SK-N-SH (cell line): ENCODE measurements at regions not wholly inside any gene's neighbourhood (a gene's known extent, or its start where the extent isn't known, plus 50 kb on each side); places are given as distances from the start of the nearest gene placed in this dataset.
"Not testable (repeated sequence)": the region's sequence is repeated elsewhere in the genome, so short reads cannot be mapped to it uniquely, and the experiment has no call there.

Experiments used
- CTCF ChIA-PET: fragments of 300-600, 350-600 bp; formaldehyde crosslinking; extraction: SDS; loops from one replicate; lab custom pipeline; 2021; lab: Yijun Ruan, JAX
- POLR2A ChIA-PET: fragments of 350-600 bp; sonication (Branson Sonifier 250); formaldehyde crosslinking; extraction: SDS; loops from one replicate; lab custom pipeline; 2020; ENCODE audit warnings: antibody characterized with exemption, inconsistent platforms; lab: Yijun Ruan, JAX
- DNase-seq: peaks from one replicate; pipeline ENCODE4 v3.0.0; 2012
- H2AFZ ChIP-seq: fragments of 200-600 bp; sonication (generic); 2 replicates; pipeline ENCODE4 v1.8.1; 2016; ENCODE audit warnings: antibody characterized with exemption, mild to moderate bottlenecking, low read depth
- H3F3A ChIP-seq: fragments of 200-600 bp; sonication (generic); replicated peaks from 2 replicates; pipeline ENCODE3; 2016; ENCODE audit warnings: antibody characterized with exemption, mild to moderate bottlenecking; ENCODE audit not compliant: insufficient read depth
- H3K27ac ChIP-seq, 2 experiments: fragments of 200-500 bp in 1 of 2; fragments of 200-600 bp in 1 of 2; sonication (Bioruptor generic) in 1 of 2; sonication (generic), shearing (Covaris generic) in 1 of 2; 2 replicates each; pipeline versions ENCODE4 v1.5.1 to v1.6.1; 2014 to 2016; ENCODE audit warnings: low read depth in 2 of 2, inconsistent platforms in 1 of 2, low read length in 1 of 2, mild to moderate bottlenecking in 1 of 2, mixed read lengths in 1 of 2
- H3K27me3 ChIP-seq: fragments of 200-600 bp; sonication (generic), shearing (Covaris generic); 2 replicates; pipeline ENCODE4 v1.6.1; 2016; ENCODE audit warnings: mixed run types; ENCODE audit not compliant: insufficient read depth
- H3K36me3 ChIP-seq, 2 experiments: fragments of 200-500 bp in 1 of 2; fragments of 200-600 bp in 1 of 2; sonication (Bioruptor generic) in 1 of 2; sonication (generic) in 1 of 2; replicated peaks in 1 of 2; 2 replicates each; pipeline versions ENCODE3 to v1.5.1; 2014 to 2016; ENCODE audit warnings: low read length in 1 of 2, mild to moderate bottlenecking in 1 of 2; ENCODE audit not compliant: insufficient read depth in 2 of 2, control insufficient read depth in 1 of 2
- H3K4me1 ChIP-seq, 2 experiments: fragments of 200-500 bp in 1 of 2; fragments of 200-600 bp in 1 of 2; sonication (Bioruptor generic) in 1 of 2; sonication (generic), shearing (Covaris generic) in 1 of 2; 2 replicates each; pipeline versions ENCODE4 v1.5.1 to v1.6.1; 2014 to 2016; ENCODE audit warnings: low read depth in 1 of 2, low read length in 1 of 2, mixed run types in 1 of 2; ENCODE audit not compliant: insufficient read depth in 2 of 2, control insufficient read depth in 1 of 2
- H3K4me2 ChIP-seq: fragments of 200-600 bp; sonication (generic), shearing (Covaris generic); 2 replicates; pipeline ENCODE4 v1.6.1; 2017; ENCODE audit warnings: mixed run types
- H3K4me3 ChIP-seq, 2 experiments: fragments of 200-500 bp in 1 of 2; fragments of 200-600 bp in 1 of 2; sonication (Bioruptor generic) in 1 of 2; sonication (generic), shearing (Covaris generic) in 1 of 2; 2 replicates each; pipeline versions ENCODE4 v1.5.1 to v1.8.1; 2014 to 2016; ENCODE audit warnings: low read depth in 2 of 2, inconsistent platforms in 1 of 2, low read length in 1 of 2, mild to moderate bottlenecking in 1 of 2, mixed read lengths in 1 of 2, moderate library complexity in 1 of 2
- H3K79me2 ChIP-seq: fragments of 200-600 bp; sonication (generic); 2 replicates; pipeline ENCODE4 v1.8.1; 2017; ENCODE audit warnings: mild to moderate bottlenecking; ENCODE audit not compliant: insufficient read depth
- H3K9ac ChIP-seq: fragments of 200-600 bp; sonication (generic); 2 replicates; pipeline ENCODE4 v1.6.1; 2017; ENCODE audit warnings: mixed run types
- H3K9me2 ChIP-seq: fragments of 200-600 bp; sonication (generic); 2 replicates; pipeline ENCODE4 v1.6.1; 2017; ENCODE audit warnings: mixed run types
- H3K9me3 ChIP-seq: fragments of 200-600 bp; sonication (generic); 2 replicates; pipeline ENCODE4 v1.6.1; 2017; ENCODE audit warnings: mixed run types, mild to moderate bottlenecking, moderate library complexity
- H4K20me1 ChIP-seq: fragments of 200-600 bp; sonication (generic); 2 replicates; pipeline ENCODE4 v1.6.1; 2017; ENCODE audit warnings: mild to moderate bottlenecking, mixed run types; ENCODE audit not compliant: insufficient read depth
- FOXJ3 ChIP-seq: sonication (generic); formaldehyde crosslinking; IDR thresholded peaks from 2 replicates; pipeline ENCODE4 v1.5.1; 2020; ENCODE audit warnings: mild to moderate bottlenecking, missing genetic modification reagents
- JUND ChIP-seq: IDR thresholded peaks from 2 replicates; pipeline ENCODE4 v1.4.0; 2012
- NFIC ChIP-seq: IDR thresholded peaks from 2 replicates; pipeline ENCODE4 v1.4.0; 2012; ENCODE audit warnings: borderline replicate concordance
- RCOR1 ChIP-seq: fragments of 150-350 bp; IDR thresholded peaks from 2 replicates; pipeline ENCODE4 v1.6.1; 2017; ENCODE audit warnings: antibody characterized with exemption, low read length
- SIN3A ChIP-seq: IDR thresholded peaks from 2 replicates; pipeline ENCODE4 v1.6.1; 2012; ENCODE audit warnings: low read depth, mild to moderate bottlenecking, low read length, moderate library complexity, borderline replicate concordance
- SMC3 ChIP-seq: IDR thresholded peaks from 2 replicates; pipeline ENCODE4 v1.6.1; 2012; ENCODE audit warnings: low read depth, low read length, improper control_type of control experiment
- TAF1 ChIP-seq: IDR thresholded peaks from 2 replicates; pipeline ENCODE4 v1.6.1; 2012; ENCODE audit warnings: low read depth, mild to moderate bottlenecking, low read length, moderate library complexity, borderline replicate concordance
- WGBS: methylation state at CpG from one replicate; pipeline ENCODE4 v1.1.6; 2017; ENCODE audit warnings: low lambda C conversion rate; 5-methylcytosine and 5-hydroxymethylcytosine counted together
- TF ChIP-seq, protein P1 (sequence below): IDR thresholded peaks from 2 replicates; pipeline ENCODE4; 2012
- TF ChIP-seq, protein P2 (sequence below): IDR thresholded peaks from 2 replicates; pipeline ENCODE4 v1.6.1; 2012; ENCODE audit warnings: mild to moderate bottlenecking, low read depth, low read length, moderate library complexity
- TF ChIP-seq, protein P3 (sequence below): IDR thresholded peaks from 2 replicates; pipeline ENCODE4 v1.4.0; 2012; ENCODE audit warnings: low read depth, borderline replicate concordance

DNA sequence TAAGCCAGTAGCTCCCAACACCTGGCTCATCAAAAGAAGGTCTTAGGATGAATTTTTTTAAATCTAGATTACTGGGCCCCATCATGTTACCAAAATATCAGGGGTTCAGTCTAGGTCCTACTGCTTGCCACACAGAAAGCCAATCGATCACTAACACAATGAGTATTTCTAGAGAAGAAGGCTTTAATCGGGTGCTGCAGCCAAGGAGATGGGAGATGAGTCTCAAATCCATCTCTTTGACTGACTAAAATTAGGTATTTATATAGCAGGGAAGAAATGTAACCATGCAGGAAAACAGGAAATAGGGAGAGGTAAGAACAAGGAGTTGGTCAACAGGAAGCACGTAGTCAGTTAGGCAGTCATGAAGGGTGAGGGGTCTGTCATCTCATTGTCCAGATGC lies 288.2 kb downstream of the CEP170 start:
- H3F3A ChIP-seq = no peaks in the 10 kb centered on the region
- H3K27ac ChIP-seq = no peak overlapping the region
- H3K9ac ChIP-seq = no peak overlapping the region
- H3K4me1 ChIP-seq = no peaks in the 10 kb centered on the region
- no peaks in the 10 kb centered on the region for H3K79me2 ChIP-seq
- CTCF ChIA-PET = no interaction called here
- no peak overlapping the region for H3K4me2 ChIP-seq
- POLR2A ChIA-PET = no interaction called here
- no peaks in the 10 kb centered on the region for H4K20me1 ChIP-seq
- WGBS = 33% methylated on average over 3 of the region's 3 CpGs
- DNase-seq = no peak
- no peaks in the 10 kb centered on the region for H3K9me2 ChIP-seq
- H3K36me3 ChIP-seq = no peaks in the 10 kb centered on the region
- no peaks in the 10 kb centered on the region for H3K9me3 ChIP-seq
- no peak overlapping the region for H3K4me3 ChIP-seq
- H2AFZ ChIP-seq = no peak overlapping the region
- TF ChIP-seq JUND (no peak), FOXJ3 (CRISPR knock-in tag) (no peak), TAF1 (no peak), NFIC (no peak), SIN3A (no peak), RCOR1 (no peak), SMC3 (no peak)
- TF ChIP-seq, protein P1, sequence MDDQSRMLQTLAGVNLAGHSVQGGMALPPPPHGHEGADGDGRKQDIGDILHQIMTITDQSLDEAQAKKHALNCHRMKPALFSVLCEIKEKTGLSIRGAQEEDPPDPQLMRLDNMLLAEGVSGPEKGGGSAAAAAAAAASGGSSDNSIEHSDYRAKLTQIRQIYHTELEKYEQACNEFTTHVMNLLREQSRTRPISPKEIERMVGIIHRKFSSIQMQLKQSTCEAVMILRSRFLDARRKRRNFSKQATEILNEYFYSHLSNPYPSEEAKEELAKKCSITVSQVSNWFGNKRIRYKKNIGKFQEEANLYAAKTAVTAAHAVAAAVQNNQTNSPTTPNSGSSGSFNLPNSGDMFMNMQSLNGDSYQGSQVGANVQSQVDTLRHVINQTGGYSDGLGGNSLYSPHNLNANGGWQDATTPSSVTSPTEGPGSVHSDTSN = no peak
- TF ChIP-seq, protein P2, sequence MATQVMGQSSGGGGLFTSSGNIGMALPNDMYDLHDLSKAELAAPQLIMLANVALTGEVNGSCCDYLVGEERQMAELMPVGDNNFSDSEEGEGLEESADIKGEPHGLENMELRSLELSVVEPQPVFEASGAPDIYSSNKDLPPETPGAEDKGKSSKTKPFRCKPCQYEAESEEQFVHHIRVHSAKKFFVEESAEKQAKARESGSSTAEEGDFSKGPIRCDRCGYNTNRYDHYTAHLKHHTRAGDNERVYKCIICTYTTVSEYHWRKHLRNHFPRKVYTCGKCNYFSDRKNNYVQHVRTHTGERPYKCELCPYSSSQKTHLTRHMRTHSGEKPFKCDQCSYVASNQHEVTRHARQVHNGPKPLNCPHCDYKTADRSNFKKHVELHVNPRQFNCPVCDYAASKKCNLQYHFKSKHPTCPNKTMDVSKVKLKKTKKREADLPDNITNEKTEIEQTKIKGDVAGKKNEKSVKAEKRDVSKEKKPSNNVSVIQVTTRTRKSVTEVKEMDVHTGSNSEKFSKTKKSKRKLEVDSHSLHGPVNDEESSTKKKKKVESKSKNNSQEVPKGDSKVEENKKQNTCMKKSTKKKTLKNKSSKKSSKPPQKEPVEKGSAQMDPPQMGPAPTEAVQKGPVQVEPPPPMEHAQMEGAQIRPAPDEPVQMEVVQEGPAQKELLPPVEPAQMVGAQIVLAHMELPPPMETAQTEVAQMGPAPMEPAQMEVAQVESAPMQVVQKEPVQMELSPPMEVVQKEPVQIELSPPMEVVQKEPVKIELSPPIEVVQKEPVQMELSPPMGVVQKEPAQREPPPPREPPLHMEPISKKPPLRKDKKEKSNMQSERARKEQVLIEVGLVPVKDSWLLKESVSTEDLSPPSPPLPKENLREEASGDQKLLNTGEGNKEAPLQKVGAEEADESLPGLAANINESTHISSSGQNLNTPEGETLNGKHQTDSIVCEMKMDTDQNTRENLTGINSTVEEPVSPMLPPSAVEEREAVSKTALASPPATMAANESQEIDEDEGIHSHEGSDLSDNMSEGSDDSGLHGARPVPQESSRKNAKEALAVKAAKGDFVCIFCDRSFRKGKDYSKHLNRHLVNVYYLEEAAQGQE = no peak
- TF ChIP-seq, protein P3, sequence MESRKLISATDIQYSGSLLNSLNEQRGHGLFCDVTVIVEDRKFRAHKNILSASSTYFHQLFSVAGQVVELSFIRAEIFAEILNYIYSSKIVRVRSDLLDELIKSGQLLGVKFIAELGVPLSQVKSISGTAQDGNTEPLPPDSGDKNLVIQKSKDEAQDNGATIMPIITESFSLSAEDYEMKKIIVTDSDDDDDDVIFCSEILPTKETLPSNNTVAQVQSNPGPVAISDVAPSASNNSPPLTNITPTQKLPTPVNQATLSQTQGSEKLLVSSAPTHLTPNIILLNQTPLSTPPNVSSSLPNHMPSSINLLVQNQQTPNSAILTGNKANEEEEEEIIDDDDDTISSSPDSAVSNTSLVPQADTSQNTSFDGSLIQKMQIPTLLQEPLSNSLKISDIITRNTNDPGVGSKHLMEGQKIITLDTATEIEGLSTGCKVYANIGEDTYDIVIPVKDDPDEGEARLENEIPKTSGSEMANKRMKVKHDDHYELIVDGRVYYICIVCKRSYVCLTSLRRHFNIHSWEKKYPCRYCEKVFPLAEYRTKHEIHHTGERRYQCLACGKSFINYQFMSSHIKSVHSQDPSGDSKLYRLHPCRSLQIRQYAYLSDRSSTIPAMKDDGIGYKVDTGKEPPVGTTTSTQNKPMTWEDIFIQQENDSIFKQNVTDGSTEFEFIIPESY = no peak
- TF ChIP-seq, all 33 proteins: peak for 0
- H3K27me3 ChIP-seq = no peaks in the 10 kb centered on the region

DNA sequence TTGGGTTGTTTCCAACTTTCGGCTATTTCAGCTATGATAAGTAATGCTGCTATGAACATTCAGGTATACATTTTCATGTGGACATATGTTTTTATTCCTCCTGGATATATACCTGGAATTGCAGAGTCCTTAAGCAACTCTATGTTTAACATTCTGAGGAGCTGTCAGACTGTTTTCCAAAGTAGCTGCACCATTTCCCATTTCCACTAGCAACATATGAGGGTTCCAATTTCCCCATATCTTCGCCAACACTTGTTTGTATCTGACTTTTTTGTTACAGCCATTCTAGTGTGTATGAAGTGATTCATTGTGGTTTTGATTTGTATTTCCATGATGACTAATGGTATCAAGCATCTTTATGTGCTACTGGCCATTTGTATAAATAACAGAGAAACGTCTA lies 295.7 kb downstream of the CEP170 start:
- POLR2A ChIA-PET, H2AFZ ChIP-seq, H3F3A ChIP-seq, H3K4me2 ChIP-seq, H3K9ac ChIP-seq, H3K36me3 ChIP-seq, H3K9me3 ChIP-seq, H4K20me1 ChIP-seq, H3K4me1 ChIP-seq, H3K79me2 ChIP-seq, H3K27ac ChIP-seq, CTCF ChIA-PET, H3K9me2 ChIP-seq, H3K4me3 ChIP-seq, H3K27me3 ChIP-seq, DNase-seq: not testable (repeated sequence)
- 7% methylated on average over 3 of the region's 3 CpGs for whole genome bisulfite sequencing

DNA sequence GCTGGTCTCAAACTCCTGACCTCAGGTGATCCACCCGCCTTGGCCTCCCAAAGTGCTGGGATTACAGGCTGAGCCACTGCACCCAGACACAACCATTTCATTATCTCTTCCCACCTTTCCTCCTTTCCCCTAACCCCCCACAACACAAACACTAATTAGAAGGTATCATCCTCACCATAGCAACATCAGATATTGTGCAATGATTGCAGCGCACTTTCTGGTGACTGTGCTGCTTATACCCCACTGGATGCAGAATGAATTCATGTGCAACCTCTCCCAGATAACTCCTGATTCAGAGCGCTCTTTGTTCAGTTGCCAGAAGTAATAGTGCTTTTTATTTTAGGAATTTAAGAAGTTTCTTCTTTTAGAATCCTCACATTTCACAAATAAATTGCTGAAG lies 300.1 kb downstream of the CEP170 start:
- H3K9me3 ChIP-seq, H3K4me1 ChIP-seq, H3K4me3 ChIP-seq, H4K20me1 ChIP-seq, H3F3A ChIP-seq, H3K79me2 ChIP-seq, H3K27me3 ChIP-seq, H3K9me2 ChIP-seq, H3K27ac ChIP-seq, H3K36me3 ChIP-seq, H2AFZ ChIP-seq, CTCF ChIA-PET, H3K9ac ChIP-seq, DNase-seq, POLR2A ChIA-PET, H3K4me2 ChIP-seq: not testable (repeated sequence)
- 46% methylated on average over 3 of the region's 3 CpGs for WGBS
